ENCODE measurements at regions not wholly inside any gene's neighbourhood (a gene's known extent, or its start where the extent isn't known, plus 50 kb on each side); places are given as distances from the start of the nearest gene placed in this dataset.

DNA sequence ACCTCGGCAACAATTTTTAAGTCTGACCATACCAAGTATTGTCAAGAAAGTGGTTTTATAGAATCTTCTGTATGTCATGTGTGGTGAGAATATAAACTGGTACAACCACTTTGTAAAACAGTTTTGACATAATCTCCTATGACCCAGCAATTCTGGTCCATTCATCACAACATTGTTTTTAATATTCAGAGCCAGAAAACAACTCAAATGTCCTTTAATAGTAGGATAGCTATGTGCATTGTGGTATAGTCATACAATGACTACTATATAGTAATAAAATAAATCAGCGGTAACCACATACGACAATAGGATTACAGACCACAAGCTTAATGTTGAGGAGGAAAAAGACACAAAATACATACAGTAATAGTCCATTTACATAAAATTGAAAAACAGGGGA is 175.2 kb upstream of the SPATS2L start:
- no peaks in the 10 kb centered on the region for H3K27me3 ChIP-seq (ENCODE audit: control insufficient read depth in 1 of 2, insufficient read depth in 2 of 2, low read length in 2 of 2)
- H3K9me3 Mint-ChIP-seq = no peaks in the 10 kb centered on the region
- no peaks in the 10 kb centered on the region for H3K9me3 ChIP-seq (ENCODE audit: control insufficient read depth in 1 of 2, insufficient read depth in 1 of 2, low read length in 2 of 2)
- no peaks in the 10 kb centered on the region for H3K36me3 Mint-ChIP-seq (ENCODE audit: low read depth)
- no peaks in the 10 kb centered on the region for H3K27me3 Mint-ChIP-seq
- DNase-seq (no peak), ATAC-seq (ENCODE audit: poor library complexity) (no peak)
- intact Hi-C loops (cut with DNase I, micrococcal nuclease) = no loop called here
- CTCF ChIA-PET = no interaction called here
- H3K4me3 Mint-ChIP-seq = no peak overlapping the region
- no peak overlapping the region for H3K4me3 ChIP-seq (ENCODE audit: low read length)
- no peaks in the 10 kb centered on the region for H3K4me1 ChIP-seq (ENCODE audit: insufficient read depth, low read length)
- H3K27ac ChIP-seq (ENCODE audit: low read depth in 1 of 2, low read length in 2 of 2) = no peak overlapping the region
- H3K4me1 Mint-ChIP-seq (ENCODE audit: low read depth) = no peaks in the 10 kb centered on the region
- TF ChIP-seq, protein P1, sequence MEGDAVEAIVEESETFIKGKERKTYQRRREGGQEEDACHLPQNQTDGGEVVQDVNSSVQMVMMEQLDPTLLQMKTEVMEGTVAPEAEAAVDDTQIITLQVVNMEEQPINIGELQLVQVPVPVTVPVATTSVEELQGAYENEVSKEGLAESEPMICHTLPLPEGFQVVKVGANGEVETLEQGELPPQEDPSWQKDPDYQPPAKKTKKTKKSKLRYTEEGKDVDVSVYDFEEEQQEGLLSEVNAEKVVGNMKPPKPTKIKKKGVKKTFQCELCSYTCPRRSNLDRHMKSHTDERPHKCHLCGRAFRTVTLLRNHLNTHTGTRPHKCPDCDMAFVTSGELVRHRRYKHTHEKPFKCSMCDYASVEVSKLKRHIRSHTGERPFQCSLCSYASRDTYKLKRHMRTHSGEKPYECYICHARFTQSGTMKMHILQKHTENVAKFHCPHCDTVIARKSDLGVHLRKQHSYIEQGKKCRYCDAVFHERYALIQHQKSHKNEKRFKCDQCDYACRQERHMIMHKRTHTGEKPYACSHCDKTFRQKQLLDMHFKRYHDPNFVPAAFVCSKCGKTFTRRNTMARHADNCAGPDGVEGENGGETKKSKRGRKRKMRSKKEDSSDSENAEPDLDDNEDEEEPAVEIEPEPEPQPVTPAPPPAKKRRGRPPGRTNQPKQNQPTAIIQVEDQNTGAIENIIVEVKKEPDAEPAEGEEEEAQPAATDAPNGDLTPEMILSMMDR (IDR thresholded peaks at IDR 0.05) = no peak
- H3K27ac Mint-ChIP-seq = no peak overlapping the region
- H3K36me3 ChIP-seq (ENCODE audit: insufficient read depth, low read length) = no peaks in the 10 kb centered on the region
- POLR2A ChIA-PET = no interaction called here

DNA sequence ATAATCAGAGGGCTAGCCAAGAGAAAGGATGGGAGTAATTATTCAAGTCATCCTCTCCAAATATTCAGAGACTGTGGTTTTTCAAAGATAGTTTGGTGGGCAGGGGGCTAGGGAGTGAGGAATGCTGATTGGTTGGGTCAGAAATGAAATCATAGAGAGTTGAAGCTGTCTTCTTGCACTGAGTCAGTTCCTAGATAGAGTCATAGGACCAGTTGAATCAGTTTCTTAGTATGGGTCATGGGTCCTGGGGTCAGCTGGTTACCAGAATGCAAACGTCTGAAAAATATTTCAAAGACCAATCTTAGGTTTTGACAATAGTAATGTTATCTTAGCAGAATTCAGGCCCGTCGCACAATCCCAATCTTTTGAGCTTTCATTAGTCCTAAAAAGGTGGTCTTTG is 171.4 kb upstream of the SPATS2L start:
- intact Hi-C loops (cut with DNase I, micrococcal nuclease) = no loop called here
- Mint-ChIP-seq H3K4me3 (no peak overlapping the region), H3K36me3 (ENCODE audit: low read depth) (no peaks in the 10 kb centered on the region), H3K27me3 (no peaks in the 10 kb centered on the region), H3K27ac (no peak overlapping the region), H3K9me3 (no peaks in the 10 kb centered on the region), H3K4me1 (ENCODE audit: low read depth) (no peaks in the 10 kb centered on the region)
- DNase-seq = no peak
- no peak for ATAC-seq (ENCODE audit: poor library complexity)
- no peaks in the 10 kb centered on the region for H3K27me3 ChIP-seq (ENCODE audit: control insufficient read depth in 1 of 2, insufficient read depth in 2 of 2, low read length in 2 of 2)
- H3K9me3 ChIP-seq (ENCODE audit: control insufficient read depth in 1 of 2, insufficient read depth in 1 of 2, low read length in 2 of 2) = no peaks in the 10 kb centered on the region
- no peak overlapping the region for H3K27ac ChIP-seq (ENCODE audit: low read depth in 1 of 2, low read length in 2 of 2)
- H3K36me3 ChIP-seq (ENCODE audit: insufficient read depth, low read length) = no peaks in the 10 kb centered on the region
- no peaks in the 10 kb centered on the region for H3K4me1 ChIP-seq (ENCODE audit: insufficient read depth, low read length)
- TF ChIP-seq, protein P1 (IDR thresholded peaks at IDR 0.05) = no peak
- ChIA-PET CTCF (interaction anchor here (1.1 kb wide), 1 partner anchor 23 kb away, joined by 3 read pairs; no protein-coding TSS in a partner anchor), POLR2A (no interaction called here)
- no peak overlapping the region for H3K4me3 ChIP-seq (ENCODE audit: low read length)

DNA sequence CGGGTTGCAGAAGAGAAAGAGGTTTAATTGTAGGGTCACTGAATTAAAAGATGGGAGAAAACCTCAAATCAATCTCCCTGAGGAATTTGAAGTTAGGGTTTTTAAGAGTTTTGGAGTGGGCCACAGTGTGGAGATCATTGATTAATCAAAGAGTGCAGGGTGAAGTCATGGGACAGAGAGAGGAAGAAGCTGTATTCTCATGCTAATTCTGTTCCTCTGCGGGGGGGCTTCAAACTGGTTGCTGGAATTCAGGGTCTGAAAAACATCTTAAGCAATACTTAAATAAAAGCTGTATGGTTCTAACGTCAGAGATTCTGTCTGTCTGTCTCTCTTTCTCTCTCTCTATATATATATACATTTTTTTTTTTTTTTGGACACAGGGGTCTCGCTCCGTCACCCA is 169.8 kb upstream of the SPATS2L start:
- Mint-ChIP-seq H3K9me3 (no peaks in the 10 kb centered on the region), H3K4me1 (ENCODE audit: low read depth) (no peaks in the 10 kb centered on the region), H3K36me3 (ENCODE audit: low read depth) (no peaks in the 10 kb centered on the region), H3K27me3 (no peaks in the 10 kb centered on the region), H3K4me3 (no peak overlapping the region), H3K27ac (no peak overlapping the region)
- CTCF ChIA-PET = no interaction called here
- Histone ChIP-seq H3K36me3 (ENCODE audit: insufficient read depth, low read length) (no peaks in the 10 kb centered on the region), H3K27ac (ENCODE audit: low read depth in 1 of 2, low read length in 2 of 2) (no peak overlapping the region), H3K4me3 (ENCODE audit: low read length) (no peak overlapping the region), H3K4me1 (ENCODE audit: insufficient read depth, low read length) (no peaks in the 10 kb centered on the region), H3K27me3 (ENCODE audit: control insufficient read depth in 1 of 2, insufficient read depth in 2 of 2, low read length in 2 of 2) (no peaks in the 10 kb centered on the region), H3K9me3 (ENCODE audit: control insufficient read depth in 1 of 2, insufficient read depth in 1 of 2, low read length in 2 of 2) (no peaks in the 10 kb centered on the region)
- DNase-seq (no peak), ATAC-seq (ENCODE audit: poor library complexity) (no peak)
- POLR2A ChIA-PET = no interaction called here
- TF ChIP-seq, protein P1 (IDR thresholded peaks at IDR 0.05) = no peak
- intact Hi-C loops (cut with DNase I, micrococcal nuclease) = no loop called here

Data from CD4-positive, alpha-beta T cell (primary cell).